ENCODE measurements at regions not wholly inside any gene's neighbourhood (a gene's known extent, or its start where the extent isn't known, plus 50 kb on each side); places are given as distances from the start of the nearest gene placed in this dataset.
"Not testable (repeated sequence)": the region's sequence is repeated elsewhere in the genome, so short reads cannot be mapped to it uniquely, and the experiment has no call there.

DNA sequence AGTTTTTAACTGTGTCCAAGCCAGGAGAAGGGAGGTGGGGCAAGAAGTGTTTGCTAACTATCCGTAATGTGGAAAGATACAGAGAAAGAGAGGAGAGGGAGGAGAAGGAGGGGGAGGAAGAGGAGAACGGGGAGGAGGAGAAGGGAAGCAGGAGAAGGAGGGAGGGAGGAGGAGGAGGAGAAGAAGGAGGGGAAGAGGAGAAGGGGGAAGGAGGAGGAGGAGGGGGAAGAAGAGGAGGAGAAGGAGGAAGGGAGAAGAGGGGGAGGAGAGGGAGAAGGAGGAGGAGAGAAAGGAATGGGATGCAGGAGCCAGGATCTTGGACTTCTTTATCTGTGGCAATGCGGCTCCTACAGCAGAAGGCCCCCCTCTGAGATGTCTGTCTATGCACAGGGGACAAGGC is 510.3 kb upstream of the CCDC196 start:
- no peak for DNase-seq

DNA sequence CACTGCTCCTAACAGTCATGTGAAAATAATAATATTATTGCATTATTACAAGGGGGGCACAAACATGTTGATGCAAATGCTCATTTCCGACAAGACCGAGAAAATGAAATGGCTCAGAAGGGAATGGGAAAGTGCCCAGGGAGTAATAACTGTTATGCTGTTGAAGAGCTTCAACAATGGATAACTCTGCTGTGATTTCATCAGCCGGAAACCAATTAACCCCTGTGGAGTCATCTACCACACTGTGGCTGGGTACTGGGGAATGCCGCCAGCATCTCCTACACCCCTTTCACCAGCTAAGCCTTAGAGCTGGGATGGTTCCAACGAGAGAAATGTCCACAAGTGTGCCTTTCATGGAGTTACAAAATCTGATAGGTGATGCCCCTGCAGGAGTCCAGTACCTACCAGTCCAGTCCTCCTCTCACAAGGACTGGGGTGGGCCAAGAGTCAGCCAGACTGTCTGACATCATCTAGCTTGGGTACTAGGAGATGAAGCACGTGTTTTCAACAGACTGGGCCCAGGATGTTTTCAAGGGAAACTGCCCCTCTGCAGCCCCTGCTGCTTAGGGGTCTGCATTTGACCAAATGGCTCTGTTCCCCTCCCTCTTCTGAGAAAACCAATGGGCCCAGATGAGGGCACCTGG is 509.3 kb upstream of the CCDC196 start:
- DNase-seq = no peak

DNA sequence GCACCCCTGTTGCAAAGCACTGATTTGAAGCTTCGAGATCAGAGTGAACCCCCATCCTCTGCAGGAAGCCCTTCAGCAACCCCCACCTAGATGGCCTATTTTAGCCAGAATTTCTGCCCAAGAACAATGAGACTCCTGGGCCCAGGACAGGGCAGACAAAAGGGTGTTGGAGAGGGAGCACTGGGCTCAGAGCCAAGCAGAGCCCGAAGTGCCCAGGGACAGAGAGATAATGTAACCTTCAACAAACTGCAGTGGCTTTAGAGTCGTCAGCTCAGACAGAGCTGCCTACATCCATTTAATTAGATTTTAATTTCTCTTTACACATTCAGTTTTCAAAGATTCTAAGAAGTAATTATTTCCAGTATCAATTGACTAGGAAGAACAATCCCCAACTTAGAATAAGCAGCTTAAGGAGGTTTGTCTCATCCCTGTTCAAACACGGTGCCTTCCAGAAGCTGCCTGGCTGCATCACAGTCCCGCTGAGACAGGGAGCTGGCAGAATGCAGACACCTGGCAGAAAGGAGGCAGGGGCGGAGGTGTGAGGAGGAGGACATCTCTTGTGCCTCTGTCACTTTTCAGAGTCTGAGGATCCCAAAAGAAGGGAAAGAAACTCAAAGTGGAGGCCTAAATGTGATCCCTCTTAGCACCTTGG is 504.9 kb upstream of the CCDC196 start:
- no peak for DNase-seq

DNA sequence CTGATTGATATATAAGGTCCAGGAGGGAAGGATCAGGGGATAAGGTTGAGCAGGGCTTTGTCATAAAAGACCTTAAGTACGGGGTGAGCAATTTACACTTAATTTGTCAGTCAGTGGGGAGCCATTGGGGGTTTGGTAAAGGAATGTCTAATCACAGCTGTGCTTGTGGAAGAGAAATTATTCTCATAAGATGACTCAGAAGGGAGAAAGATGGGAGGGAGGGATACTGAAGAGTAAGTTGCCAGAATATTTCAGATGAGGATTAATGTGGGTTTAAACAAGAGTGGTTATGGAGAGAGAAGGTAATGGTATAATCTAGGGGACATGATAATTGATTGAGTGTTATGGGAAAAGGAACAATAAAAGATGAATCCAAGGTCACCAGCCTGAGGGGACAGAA is 500.1 kb upstream of the CCDC196 start:
- no peak for DNase-seq

DNA sequence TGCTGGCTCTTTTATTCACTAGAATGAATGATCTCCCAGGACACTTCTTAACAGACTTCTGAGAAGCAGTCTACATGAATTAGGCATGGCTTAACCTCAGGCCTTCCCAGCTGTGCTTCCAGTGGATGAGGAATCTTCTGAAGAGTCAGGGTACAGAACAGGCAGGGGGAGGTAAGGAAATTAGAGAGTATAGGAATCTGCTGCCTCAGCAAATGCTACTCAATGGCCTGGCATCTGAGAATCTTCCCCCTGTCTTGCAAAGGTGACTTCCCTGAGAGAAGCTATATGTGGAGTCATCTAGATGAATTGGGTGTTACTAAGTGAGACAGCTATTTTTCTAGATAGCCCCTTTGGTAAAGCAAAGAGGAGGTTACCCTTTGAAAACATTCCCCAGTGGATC is 496.2 kb upstream of the CCDC196 start:
- no peak for DNase-seq

DNA sequence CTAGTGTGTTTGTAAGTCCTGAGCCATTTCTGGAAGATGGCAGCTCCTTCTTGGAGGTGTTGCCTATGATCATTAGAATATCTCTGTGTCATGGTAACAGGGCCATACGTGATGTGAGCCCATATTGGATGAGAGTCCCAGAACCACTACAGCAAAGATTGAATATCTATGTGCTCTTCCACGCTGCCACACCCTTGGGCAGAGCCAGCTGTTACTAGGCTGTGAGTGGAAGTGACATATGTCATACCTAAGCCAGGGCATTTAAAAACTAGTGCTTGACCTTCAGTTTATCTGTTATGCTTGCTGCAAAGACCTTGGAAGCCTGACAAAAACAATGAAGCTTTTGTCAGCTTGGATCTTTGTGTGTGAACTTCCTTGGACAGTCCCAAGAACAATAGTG is 495.1 kb upstream of the CCDC196 start:
- no peak for DNase-seq

DNA sequence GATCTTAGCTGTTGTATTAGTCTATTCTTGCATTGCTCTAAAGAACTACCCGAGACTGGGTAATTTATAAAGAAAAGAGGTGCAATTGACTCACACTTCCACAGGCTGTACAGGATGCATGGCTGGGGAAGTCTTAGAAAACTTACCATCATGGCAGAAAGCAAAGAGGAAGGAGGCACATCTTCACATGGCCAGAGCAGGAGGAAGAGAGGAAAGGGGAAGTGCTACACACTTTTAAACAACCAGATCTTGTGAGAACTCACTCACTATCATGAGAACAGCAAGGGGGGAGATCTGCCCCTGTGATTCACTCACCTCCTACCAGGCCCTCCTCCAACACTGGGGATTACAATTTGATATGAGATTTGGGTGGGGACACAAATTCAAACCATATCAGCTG is 494.2 kb upstream of the CCDC196 start:
- DNase-seq = not testable (repeated sequence)

DNA sequence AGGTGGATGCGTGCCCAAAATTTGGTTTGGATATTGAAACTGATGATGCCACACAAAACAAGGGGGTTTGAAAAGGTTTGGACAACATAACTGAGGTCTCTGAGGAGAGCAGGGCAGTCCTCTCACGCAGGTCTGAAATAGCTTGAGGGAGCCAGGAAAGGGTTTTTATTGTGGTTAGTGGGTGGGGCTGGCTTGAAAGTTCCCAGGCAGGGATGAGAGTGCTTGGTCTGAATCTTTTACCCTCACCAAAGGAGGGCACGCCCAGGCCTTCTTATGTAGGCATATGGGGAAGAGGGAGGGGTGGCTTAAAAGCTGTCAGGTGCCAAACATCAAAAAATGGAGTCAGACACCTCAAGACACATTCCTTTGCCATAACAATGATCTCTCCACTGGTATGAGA is 493.1 kb upstream of the CCDC196 start:
- DNase-seq = no peak

DNA sequence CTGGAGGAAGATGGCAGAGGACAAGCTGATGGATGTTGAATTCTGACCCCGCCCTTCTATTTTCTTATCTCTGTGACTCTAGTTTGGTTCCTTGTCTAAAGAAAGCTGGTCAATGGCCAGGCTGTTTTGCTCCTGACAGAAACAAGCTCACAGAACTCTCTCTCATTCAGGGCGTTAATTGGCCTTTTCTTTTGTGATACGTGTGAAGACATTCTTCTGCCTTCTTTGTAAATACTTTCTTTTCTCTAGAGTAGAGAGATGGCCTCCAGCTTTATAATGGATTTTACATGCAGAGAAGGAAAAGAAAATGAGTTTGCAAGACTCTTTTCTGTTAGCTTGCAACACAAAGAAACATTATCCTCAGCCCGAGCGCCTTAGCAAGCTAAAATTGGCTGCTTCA is 492.2 kb upstream of the CCDC196 start:
- no peak for DNase-seq

DNA sequence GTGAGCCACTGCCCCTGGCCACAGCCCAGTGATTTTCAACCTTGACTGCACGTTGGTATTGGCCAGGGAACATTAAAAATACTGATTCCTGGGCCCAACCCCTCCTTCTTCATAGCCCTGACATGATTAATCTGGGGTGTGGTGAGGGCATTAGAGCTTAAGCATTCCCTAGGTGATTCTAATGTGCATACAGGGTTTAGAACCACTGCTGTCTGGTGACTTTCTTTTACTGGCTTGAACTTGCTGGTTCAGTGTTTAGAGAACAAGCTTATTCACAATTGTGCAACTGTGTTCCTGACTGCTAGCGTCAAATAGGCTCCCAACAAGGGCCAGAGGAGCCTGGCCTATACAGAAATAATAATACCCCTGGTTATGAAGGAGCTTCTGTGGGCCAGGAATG is 488.8 kb upstream of the CCDC196 start:
- DNase-seq = no peak

DNA sequence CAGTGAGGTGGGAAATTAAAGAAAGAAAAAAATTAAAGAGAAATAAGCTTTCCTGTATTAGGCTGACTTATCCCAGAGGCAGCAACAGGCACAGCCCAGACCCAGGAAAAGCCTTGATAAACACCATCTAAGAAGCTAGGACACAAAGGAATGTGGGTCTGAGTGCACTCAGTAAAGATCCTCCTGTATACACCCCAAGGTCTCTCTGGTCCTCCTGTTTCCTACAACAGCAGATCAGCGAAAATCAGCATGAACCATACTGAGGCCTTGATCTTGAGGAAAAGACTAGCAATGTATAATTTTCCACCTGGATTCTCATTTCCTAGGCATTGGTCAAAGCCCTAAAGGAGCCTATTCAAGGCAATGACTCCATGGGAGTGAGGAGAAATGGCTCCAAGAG is 486.3 kb upstream of the CCDC196 start:
- DNase-seq = no peak

DNA sequence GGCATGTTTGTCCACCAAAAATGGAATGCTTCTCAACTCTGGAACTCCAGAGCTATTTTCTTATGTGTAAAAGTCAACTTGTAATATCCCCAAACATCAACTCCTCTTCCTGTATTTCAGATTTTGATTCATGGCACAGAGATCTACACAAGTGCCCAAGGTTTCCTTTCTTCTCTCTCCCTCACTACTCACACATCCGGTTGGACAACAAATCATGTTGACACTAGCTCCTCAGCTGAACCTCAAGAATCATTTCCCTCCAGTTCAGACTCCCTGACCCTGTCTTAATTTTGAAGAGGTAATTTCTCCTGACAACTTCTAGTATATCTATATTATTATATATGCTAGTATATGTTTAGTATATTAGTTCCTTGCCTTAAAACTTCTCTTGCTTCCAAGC is 485.4 kb upstream of the CCDC196 start:
- DNase-seq = no peak

DNA sequence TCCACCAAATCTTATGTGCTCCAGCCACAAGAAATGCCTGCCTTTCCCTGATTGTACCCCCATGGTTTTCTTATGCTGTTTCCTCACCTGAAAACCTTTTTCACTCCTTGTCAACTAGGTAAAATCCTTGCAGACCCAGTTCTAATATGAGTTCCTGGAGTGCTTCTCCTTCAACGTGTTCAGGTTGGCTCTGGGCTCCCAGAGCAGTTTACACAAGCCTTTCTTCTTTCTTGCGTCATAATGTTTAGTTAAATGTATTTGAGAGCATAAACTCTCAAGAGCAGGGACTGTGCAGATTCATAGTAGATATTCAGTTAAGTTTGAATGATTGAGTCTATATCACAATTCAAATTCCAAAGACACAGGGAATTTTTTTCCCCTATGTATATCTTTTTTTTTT is 484.8 kb upstream of the CCDC196 start:
- DNase-seq = no peak

DNA sequence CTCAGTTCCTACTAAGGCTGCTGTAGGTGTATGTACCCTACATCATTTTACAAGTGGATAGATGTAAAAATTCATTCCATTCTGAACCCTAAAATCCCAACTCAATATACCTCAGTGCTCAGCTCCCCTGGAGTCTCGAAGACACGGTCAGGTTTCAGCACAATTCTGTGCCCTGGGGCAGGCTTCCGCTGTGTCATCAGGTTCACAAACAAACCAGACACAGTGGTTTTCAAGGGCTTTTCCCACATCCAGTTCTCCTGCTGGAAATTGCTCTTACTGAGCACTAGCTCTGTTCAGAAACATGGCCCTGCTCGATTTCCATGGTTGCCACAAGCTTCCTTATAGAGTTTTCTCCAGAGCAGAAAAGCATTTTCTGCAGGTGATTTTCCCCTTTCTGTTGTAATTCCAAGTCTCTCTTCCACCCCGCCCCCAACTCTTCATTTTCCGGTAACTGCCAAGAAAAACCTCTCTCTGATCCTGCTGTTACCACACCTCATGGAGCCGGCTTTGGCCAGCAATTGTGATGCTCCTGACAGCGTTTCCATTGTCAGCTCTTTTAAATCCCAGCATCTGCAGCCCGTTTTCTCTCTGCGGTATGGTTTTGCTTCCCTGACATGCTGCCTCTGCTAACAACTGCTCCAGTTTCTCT is 483.0 kb upstream of the CCDC196 start:
- DNase-seq = no peak

DNA sequence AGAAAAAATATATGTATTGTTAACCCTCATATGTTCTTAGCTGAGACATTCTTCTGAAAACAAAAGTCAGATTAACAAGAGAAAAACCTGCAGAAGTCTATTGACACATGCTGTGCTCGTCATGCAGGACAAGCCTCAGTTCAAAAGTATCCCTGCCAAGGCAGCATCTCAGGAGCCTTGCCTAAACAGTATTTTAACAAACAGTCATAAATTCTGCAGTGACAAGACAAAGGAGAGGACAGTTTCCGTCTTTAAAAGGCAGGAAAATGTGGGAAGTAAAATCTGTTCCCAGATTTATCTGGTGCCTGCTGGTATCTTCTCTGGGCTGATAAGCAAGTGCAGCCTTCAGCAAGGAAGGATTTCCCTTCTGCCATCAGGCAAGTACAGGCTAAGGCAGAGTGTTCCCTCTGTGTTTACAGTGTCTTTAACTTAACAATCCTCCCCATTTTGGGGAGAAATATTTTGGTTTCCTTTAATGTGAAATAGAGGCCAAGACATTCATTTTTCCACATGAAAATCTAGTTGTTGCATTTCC is 480.2 kb upstream of the CCDC196 start:
- DNase-seq = no peak

DNA sequence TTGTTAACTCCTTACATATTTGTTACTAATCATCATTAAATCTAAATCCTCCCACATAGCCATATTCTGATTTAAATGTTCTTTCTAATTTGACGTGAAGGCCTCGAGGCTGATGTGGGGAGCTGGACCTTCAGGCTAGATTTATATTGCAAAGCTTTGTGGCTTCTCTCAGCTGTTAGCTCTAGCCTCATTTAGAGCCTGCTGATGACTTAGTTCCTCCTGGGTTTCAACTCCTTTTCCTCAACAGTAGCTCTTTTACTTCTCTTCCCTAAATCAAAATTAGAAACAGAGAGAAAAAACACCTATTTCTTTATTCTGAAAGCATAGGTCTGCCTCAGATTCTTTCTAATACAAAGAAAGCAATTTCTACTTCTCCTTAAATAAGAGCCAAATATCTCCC is 477.5 kb upstream of the CCDC196 start:
- no peak for DNase-seq

DNA sequence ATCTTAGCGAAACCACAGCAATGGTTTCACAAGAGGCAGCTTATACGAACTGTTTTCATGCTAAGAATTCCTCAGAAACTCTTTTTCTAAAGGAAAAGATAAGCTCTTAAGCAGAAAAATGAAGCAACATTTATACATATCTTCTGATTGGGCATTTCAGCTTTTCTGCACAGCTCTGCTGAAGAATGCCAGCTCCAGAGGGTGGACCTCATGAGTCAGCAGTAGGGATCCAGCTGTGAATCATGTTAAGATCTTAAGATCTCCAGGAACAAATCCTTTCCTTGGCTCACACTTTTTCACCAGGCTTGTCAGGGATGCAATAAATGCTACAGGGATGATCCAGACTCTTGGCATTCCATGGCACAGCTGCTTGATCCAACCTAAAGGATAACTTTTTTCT is 477.1 kb upstream of the CCDC196 start:
- no peak for DNase-seq

DNA sequence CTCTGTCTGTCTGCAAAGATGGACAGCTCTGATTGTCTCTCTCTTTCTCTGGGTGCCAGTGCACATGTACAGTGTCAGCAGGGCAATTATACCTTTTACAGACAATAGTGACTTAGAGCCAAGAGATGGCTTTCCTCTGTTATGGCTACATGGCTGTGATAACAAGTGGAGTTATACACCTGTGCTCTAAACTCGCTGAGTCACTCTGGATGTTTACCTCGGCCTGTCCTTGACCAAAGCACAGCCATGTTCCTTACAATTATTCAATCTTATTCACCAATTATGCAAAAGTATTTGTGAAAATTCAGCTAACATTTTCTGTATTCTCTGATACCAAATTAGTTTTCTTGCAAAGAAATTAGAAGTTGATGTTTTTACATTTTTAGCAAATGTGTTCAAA is 475.5 kb upstream of the CCDC196 start:
- DNase-seq = no peak

DNA sequence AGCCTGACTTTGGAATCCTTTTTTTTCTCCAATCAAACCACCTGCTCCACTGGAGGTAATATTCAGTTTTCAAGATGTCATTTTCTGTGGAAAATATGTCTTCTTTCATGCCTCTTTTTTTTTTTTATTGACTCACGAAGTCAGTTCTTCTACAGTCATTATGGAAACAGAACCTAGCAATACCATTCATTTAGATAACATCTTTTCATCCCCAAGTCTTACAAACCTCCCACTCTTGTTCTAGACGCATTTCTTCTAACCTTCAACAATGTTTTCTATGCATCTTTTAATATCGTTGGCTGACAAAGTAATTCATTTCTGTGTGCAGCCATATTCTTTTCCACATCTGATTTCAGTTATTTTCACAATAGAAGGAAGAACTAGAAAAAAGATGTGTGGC is 474.3 kb upstream of the CCDC196 start:
- DNase-seq = no peak

DNA sequence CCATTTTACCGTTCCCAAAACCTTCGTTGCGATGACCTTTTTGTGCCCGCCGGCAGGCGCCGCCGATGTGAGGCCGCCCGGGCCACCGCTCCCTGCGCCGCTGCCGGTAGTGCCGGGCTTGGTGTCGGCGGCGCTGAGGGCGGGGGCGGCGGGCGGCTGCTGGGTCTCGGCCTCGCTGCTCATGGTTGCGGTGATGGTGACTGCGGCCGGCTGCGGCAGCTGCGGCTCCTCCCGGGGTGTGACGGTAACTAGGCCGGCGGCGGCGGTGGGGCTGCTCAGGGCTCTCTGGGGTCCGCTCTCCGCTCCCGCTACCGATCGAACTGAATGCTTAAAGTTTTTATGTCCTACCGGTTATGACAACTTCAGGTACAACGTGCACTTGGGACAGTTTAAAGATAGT is 472.6 kb upstream of the CCDC196 start:
- not testable (repeated sequence) for DNase-seq

DNA sequence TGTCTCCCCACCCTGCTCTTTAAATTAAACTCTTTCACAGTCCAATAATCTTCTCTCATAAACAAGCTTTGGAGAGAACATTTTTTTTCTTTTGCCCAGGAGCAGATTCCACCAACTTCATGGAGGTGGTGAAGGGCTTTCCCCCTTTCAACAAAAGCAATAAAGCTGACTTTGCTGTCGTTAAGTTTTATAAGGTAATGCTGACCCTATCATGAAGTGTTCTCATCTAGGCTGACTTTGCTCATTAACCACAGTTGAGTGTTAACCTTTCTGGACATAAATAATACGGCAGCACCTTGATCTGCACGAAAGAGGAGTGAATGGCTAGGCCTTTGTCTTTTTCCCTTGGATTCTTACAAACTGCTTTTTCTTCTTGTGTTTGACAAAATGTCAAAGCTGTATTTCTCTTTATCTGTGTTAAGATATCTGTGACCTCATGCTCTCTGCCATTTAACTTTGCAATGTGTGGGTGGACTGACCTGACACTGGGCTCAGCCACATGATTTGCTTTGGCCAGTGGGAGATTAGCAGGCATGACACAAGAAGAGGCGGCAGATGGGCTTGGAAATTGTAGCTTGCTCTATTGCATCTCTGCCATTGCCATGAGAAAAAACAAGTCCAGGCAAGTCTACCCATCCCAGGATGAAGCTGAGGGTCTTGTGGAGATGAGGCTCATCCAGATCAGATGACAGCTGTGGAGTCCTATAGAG is 470.9 kb upstream of the CCDC196 start:
- DNase-seq = no peak

DNA sequence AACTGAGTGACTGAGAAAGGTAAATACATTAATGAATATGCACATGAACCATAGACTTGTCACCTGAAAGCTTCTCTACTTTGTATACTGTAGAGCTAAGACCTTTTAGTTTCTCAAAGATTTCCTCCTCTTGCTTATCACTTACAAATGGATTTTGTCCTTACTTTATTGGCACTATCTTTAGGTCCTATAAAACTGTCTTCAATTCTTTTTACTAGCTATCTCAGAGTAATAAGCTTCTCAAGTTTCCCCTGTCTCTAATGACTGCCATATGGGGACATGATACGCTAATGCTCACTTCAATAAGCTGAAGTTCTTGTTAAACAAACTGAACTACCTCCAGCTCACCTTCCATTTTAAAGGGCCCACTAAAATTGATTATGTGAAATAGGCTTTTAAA is 468.2 kb upstream of the CCDC196 start:
- DNase-seq = no peak

DNA sequence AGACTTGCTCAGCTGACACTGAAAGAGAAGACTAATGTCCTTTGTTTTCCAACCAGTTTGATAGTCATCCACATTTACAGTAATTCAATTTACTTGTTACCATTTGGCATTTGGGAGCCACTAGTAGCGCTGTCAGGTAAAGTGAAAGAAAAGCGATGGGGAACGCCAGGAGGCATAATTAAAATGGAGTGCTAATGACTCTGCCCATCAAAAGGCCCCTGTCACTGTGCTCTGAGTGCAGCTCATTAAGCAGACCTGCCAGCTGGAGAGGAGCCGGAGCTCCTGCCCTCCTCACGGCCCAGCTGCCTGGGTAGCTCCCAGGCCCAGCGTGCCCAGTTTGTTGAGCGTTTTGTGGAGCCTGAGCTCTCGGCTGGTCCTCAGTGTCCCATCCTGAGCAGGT is 463.6 kb upstream of the CCDC196 start:
- DNase-seq = no peak

DNA sequence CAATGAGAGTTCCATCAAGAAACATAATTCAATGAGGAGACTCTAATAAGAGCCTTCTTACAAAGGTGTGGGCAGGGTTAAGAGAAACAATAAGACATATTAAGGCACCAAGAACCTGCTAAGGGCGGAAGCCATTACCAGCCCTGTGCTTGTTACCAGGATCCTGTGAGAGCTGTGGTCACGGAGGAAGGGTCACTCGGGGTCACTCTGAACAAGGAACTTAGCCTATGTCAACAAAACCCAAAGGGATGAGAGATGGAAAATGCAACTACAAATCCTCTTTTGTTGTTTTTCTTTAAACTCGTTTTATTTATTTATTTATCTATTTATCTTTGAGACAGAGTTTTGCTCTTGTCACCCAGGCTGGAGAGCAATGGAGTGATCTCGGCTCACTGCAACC is 460.4 kb upstream of the CCDC196 start:
- no peak for DNase-seq
